GM12892 (cell line): ENCODE measurements at regions not wholly inside any gene's neighbourhood (a gene's known extent, or its start where the extent isn't known, plus 50 kb on each side); places are given as distances from the start of the nearest gene placed in this dataset.

Experiments
- DNase-seq: peaks from one replicate; pipeline ENCODE4 v3.0.0; 2011; ENCODE audit not compliant: insufficient read length
- FAIRE-seq: peaks from 2 replicates; lab custom pipeline; 2011; peaks lifted over from hg19 to GRCh38; lab: Jason Lieb, UNC
- POLR2A ChIP-seq: IDR thresholded peaks from 2 replicates; pipeline ENCODE4 v1.6.1; 2011; ENCODE audit warnings: low read depth, low read length, control low read depth
- POLR2AphosphoS5 ChIP-seq: IDR thresholded peaks from 2 replicates; pipeline ENCODE4 v1.6.1; 2011; ENCODE audit warnings: low read depth, low read length, control low read depth
- TAF1 ChIP-seq: IDR thresholded peaks from 2 replicates; pipeline ENCODE4 v1.6.1; 2011; ENCODE audit warnings: low read depth, mild to moderate bottlenecking, control low read depth, low read length, borderline replicate concordance

DNA sequence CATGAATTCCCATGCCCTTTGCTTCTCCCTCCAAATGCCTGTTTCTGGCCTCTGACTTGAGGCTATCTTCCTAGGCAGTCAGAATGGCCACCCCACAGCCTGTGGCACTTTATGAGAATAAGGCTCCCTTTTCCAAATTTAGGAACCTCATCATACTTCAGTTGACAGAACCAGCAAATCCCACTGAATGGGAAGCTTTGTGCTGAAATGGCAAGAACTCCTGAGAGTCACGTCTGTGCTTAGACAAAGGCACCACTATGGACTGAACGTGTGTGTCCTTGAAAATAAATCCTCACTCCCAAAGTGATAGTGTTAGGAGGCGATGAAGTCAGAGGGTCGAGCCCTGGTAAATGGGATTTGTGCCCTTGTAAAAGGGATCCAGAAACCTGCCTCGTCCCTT lies 559.9 kb upstream of the SOX11 start:
- FAIRE-seq, result no peak
- no peak for DNase-seq
- no peak for TF ChIP-seq TAF1
- no peak for TF ChIP-seq POLR2AphosphoS5
- no peak for TF ChIP-seq POLR2A

GRCh38 chr2:5140347-5140746 lies 551.8 kb upstream of the SOX11 start:
- no peak for FAIRE-seq
- DNase-seq, result no peak
- no peak for TF ChIP-seq TAF1
- TF ChIP-seq POLR2AphosphoS5, result no peak
- TF ChIP-seq POLR2A, result no peak

- TF ChIP-seq TAF1 (no peak), POLR2A (no peak), POLR2AphosphoS5 (no peak)
- DNase-seq (no peak), FAIRE-seq (no peak)
These were observed 548.0 kb upstream of the SOX11 start for GRCh38 chr2:5144159-5144558.

DNA sequence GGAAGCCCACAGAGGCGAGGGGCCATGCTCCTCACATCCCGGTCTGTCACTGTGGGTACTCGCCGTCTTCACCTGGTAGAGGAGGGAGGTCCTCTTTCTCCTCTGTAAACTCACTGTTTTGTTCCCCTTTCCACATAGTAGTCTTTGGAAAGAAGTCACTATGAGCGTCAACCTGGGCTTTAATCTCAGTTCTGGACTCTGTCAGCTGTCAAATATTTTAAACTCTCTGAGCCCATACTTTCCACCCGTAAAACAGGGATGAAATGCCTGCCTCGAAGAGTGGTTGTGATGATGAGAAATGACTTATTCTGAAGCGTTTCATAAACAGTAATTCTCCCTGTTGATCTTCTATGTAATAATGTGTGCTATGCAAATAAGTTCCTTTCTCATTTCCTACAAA lies 547.1 kb upstream of the SOX11 start:
- FAIRE-seq, result no peak
- no peak for DNase-seq
- no peak for TF ChIP-seq POLR2AphosphoS5
- no peak for TF ChIP-seq TAF1
- TF ChIP-seq POLR2A, result no peak

DNA sequence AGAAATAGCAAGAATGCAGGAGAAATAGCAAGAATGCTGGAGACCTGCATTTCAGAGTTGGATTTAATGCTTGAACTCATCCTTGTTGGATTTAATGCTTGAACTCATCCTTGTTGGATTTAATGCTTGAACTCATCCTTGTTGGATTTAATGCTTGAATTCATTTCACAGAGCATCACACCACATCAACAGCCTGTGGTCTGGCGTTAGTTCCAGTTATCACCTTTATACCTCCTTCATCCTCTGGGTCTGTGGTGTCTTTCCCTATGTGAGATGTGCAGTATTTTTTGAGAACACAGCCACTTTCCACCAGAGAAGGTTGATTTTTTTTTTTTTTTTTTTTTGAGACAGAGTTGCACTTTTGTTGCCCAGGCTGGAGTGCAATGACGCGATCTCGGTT lies 546.4 kb upstream of the SOX11 start:
- no peak for DNase-seq
- no peak for FAIRE-seq
- TF ChIP-seq POLR2AphosphoS5 (no peak), TAF1 (no peak), POLR2A (no peak)

DNA sequence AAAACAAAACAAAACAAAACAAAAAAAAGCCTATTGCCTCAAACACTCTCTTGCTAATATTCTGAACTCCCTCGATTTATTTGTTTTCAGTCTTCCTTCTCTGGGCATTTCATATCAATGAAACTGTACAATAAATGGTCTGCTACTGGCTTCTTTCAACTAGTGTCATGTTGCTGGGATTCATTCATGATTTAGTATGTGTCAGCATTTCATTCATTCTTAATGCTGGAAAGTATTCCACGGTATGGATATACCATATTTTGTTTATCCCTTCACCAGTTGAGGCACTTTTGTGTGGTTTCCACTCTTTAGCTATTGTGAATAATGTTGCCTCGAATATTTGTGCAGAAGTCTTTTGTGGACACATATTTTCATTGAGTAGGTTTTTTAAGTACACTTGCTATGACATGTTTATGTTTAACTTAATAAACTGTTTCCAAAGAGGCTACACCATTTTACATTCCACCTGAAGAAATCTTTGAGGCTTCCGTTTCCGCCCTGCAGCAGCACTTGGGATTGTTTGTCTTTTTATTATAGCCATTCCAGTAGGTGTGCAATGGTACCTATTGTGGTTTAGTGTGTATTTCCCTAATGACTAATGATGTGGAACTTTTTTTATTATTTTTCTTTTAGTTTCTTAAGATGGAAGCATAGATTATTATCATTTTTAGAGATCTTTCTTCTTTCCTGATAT lies 543.6 kb upstream of the SOX11 start:
- no peak for DNase-seq
- TF ChIP-seq POLR2AphosphoS5 (no peak), TAF1 (no peak), POLR2A (no peak)
- FAIRE-seq, result no peak

DNA sequence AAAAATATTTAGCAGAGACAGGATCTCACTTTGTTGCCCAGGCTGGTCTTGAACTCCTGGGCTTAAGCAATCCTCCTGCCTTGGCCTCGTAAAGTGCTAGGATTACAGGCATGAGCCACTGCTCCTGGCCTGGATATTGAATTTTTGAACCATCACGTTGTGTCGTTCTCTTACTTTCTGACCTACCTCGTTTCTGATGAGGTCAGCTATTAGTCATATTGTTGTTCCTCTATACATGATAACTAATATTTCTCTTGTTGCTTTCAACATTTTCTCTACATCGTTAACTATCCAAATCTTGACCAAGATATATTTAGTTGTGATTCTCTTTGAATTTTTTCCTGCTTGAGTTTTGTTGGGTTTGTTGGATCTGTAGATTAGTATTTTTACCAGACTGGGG lies 541.3 kb upstream of the SOX11 start:
- TF ChIP-seq POLR2AphosphoS5 (no peak), POLR2A (no peak), TAF1 (no peak)
- FAIRE-seq (no peak), DNase-seq (no peak)

GRCh38 chr2:5164776-5165525 lies 527.2 kb upstream of the SOX11 start:
- TF ChIP-seq TAF1, result no peak
- TF ChIP-seq POLR2AphosphoS5, result no peak
- no peak for TF ChIP-seq POLR2A
- no peak for FAIRE-seq
- no peak for DNase-seq

DNA sequence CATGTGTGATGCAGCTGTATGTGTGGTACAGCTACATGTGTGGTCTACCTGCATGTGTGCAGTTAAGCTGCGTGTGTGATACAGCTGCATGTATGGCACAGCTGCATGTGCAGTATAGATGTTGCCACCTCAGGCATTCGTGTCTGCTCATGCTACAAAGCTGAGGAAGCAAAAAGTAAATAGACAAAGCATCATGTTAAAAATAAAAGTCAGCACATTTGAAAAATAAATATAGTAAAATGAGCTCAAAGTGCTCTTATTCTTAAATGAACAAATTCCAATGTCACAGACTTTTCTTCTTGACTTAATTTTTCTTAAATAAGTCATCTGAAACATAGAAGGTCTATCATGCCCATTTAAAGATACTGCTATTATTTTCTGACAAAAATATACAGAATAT lies 519.3 kb upstream of the SOX11 start:
- FAIRE-seq, result no peak
- no peak for TF ChIP-seq POLR2AphosphoS5
- TF ChIP-seq TAF1, result no peak
- no peak for TF ChIP-seq POLR2A
- no peak for DNase-seq

- no peak for FAIRE-seq
- no peak for TF ChIP-seq TAF1
- no peak for TF ChIP-seq POLR2A
- no peak for TF ChIP-seq POLR2AphosphoS5
- DNase-seq, result no peak
These were observed 518.2 kb upstream of the SOX11 start for GRCh38 chr2:5173876-5174535.

- DNase-seq (no peak), FAIRE-seq (no peak)
- TF ChIP-seq POLR2AphosphoS5, result no peak
- no peak for TF ChIP-seq POLR2A
- TF ChIP-seq TAF1, result no peak
These were observed 517.0 kb upstream of the SOX11 start for GRCh38 chr2:5175231-5175630.
